Activated T-cell treated with anti-CD3 and anti-CD28 coated beads, Interleukin-2, amount 50 U/mL, for 48 hours (primary cell): ENCODE measurements at regions not wholly inside any gene's neighbourhood (a gene's known extent, or its start where the extent isn't known, plus 50 kb on each side); places are given as distances from the start of the nearest gene placed in this dataset.

ENCODE experiments used
- DNase-seq, 2 experiments: peaks; one replicate each; pipeline ENCODE4 v3.0.0-alpha.2; 2020

- no peak for DNase-seq
Measured at GRCh38 chr6:105509506-105510331, 106.8 kb upstream of the PREP start.

GRCh38 chr6:105507811-105508210 lies 104.9 kb upstream of the PREP start:
- DNase-seq: no peak

- no peak for DNase-seq
Measured at GRCh38 chr6:105504706-105505105, 101.8 kb upstream of the PREP start.

- DNase-seq: no peak
Measured at GRCh38 chr6:105503641-105504040, 100.8 kb upstream of the PREP start.

- no peak for DNase-seq
Measured at GRCh38 chr6:105501826-105502344, 99.0 kb upstream of the PREP start.

- DNase-seq: no peak
Measured at GRCh38 chr6:105501246-105501645, 98.4 kb upstream of the PREP start.

- no peak for DNase-seq
Measured at GRCh38 chr6:105500693-105501092, 97.8 kb upstream of the PREP start.

- no peak for DNase-seq
Measured at GRCh38 chr6:105499931-105500330, 97.0 kb upstream of the PREP start.

- no peak for DNase-seq
Measured at GRCh38 chr6:105499136-105499870, 96.4 kb upstream of the PREP start.

- DNase-seq: no peak
Measured at GRCh38 chr6:105497549-105497948, 94.7 kb upstream of the PREP start.

GRCh38 chr6:105495515-105495914 lies 92.6 kb upstream of the PREP start:
- DNase-seq: no peak

- no peak for DNase-seq
Measured at GRCh38 chr6:105494688-105495087, 91.8 kb upstream of the PREP start.

GRCh38 chr6:105493736-105494135 lies 90.9 kb upstream of the PREP start:
- no peak for DNase-seq

GRCh38 chr6:105492706-105493673 lies 90.1 kb upstream of the PREP start:
- no peak for DNase-seq

GRCh38 chr6:105489216-105489530 lies 86.3 kb upstream of the PREP start:
- DNase-seq: no peak

- DNase-seq: no peak
Measured at GRCh38 chr6:105488516-105489215, 85.8 kb upstream of the PREP start.

GRCh38 chr6:105487040-105487790 lies 84.3 kb upstream of the PREP start:
- no peak for DNase-seq

- no peak for DNase-seq
Measured at GRCh38 chr6:105485456-105485855, 82.6 kb upstream of the PREP start.

GRCh38 chr6:105484238-105485161 lies 81.6 kb upstream of the PREP start:
- peak in 1 of 2 experiments; percentile 35 for DNase-seq

- DNase-seq: no peak
Measured at GRCh38 chr6:105483492-105483891, 80.6 kb upstream of the PREP start.
